CD8-positive, alpha-beta memory T cell (primary cell): ENCODE measurements at regions not wholly inside any gene's neighbourhood (a gene's known extent, or its start where the extent isn't known, plus 50 kb on each side); places are given as distances from the start of the nearest gene placed in this dataset.
"Not testable (repeated sequence)": the region's sequence is repeated elsewhere in the genome, so short reads cannot be mapped to it uniquely, and the experiment has no call there.

Source experiments
- CTCF ChIA-PET: fragments of 350-600 bp; sonication (Branson Sonifier 250); formaldehyde crosslinking; loops from one replicate; lab custom pipeline; 2021; ENCODE audit warnings: antibody characterized with exemption; lab: Charles Lee
- POLR2A ChIA-PET: fragments of 350-600 bp; sonication (Branson Sonifier 250); formaldehyde crosslinking; loops from one replicate; lab custom pipeline; 2021; ENCODE audit warnings: antibody characterized with exemption; lab: Charles Lee
- DNase-seq, 5 donors: peaks; one replicate each; pipeline versions ENCODE4 v3.0.0 to v3.0.0-alpha.2; 2020 to 2022; ENCODE audit warnings: mixed read lengths in 1 of 5
- H3K27ac ChIP-seq: one replicate; pipeline ENCODE4 v1.7.0; 2013; ENCODE audit warnings: low read depth, mild to moderate bottlenecking, low read length, moderate library complexity
- H3K27me3 ChIP-seq: 2 replicates; pipeline ENCODE4 v1.7.0; 2013; ENCODE audit warnings: low read length, mild to moderate bottlenecking; ENCODE audit not compliant: insufficient read depth, poor library complexity, severe bottlenecking
- H3K36me3 ChIP-seq: 2 replicates; pipeline ENCODE4 v1.7.0; 2013; ENCODE audit warnings: mild to moderate bottlenecking, low read length, moderate library complexity; ENCODE audit not compliant: insufficient read depth
- H3K4me1 ChIP-seq: 2 replicates; pipeline ENCODE4 v1.7.0; 2013; ENCODE audit warnings: mild to moderate bottlenecking, low read length, moderate library complexity; ENCODE audit not compliant: insufficient read depth
- H3K4me3 ChIP-seq: 2 replicates; pipeline ENCODE4 v1.7.0; 2013; ENCODE audit warnings: mild to moderate bottlenecking, low read length
- H3K9me3 ChIP-seq: 2 replicates; pipeline ENCODE4 v1.7.0; 2013; ENCODE audit warnings: mild to moderate bottlenecking, low read length
- H3K27ac Mint-ChIP-seq, 8 donors: one replicate each; pipeline ENCODE4 v1.8.0; 2020 to 2021; ENCODE audit warnings: mixed read lengths in 8 of 8, mild to moderate bottlenecking in 6 of 8, inconsistent platforms in 3 of 8, moderate library complexity in 3 of 8
- H3K27me3 Mint-ChIP-seq, 2 donors: one replicate each; pipeline ENCODE4 v1.8.0; 2020 to 2021; ENCODE audit warnings: mixed read lengths in 2 of 2, mild to moderate bottlenecking in 1 of 2, moderate library complexity in 1 of 2
- H3K36me3 Mint-ChIP-seq, 3 donors: one replicate each; pipeline ENCODE4 v1.8.0; 2020 to 2021; ENCODE audit warnings: mixed read lengths in 3 of 3, inconsistent platforms in 1 of 3, mild to moderate bottlenecking in 1 of 3
- H3K4me1 Mint-ChIP-seq, 3 donors: one replicate each; pipeline ENCODE4 v1.8.0; 2020 to 2021; ENCODE audit warnings: mixed read lengths in 3 of 3, inconsistent platforms in 1 of 3, mild to moderate bottlenecking in 1 of 3
- H3K4me3 Mint-ChIP-seq, 7 donors: one replicate each; pipeline ENCODE4 v1.8.0; 2020 to 2021; ENCODE audit warnings: mixed read lengths in 7 of 7, mild to moderate bottlenecking in 6 of 7, moderate library complexity in 4 of 7, inconsistent platforms in 2 of 7
- H3K9me3 Mint-ChIP-seq, 5 donors: one replicate each; pipeline ENCODE4 v1.8.0; 2020 to 2022; ENCODE audit warnings: mixed read lengths in 5 of 5, mild to moderate bottlenecking in 3 of 5, moderate library complexity in 2 of 5, inconsistent platforms in 1 of 5

- Mint-ChIP-seq H3K27ac (no peak overlapping the region), H3K36me3 (no peaks in the 10 kb centered on the region), H3K4me3 (no peak overlapping the region), H3K27me3 (peaks cover 0 to 4% of the 10 kb centered on the region in 2 donors), H3K9me3 (peaks cover 0 to 6% (median 0%) of the 10 kb centered on the region in 5 donors), H3K4me1 (no peaks in the 10 kb centered on the region)
- ChIA-PET CTCF (no interaction called here), POLR2A (no interaction called here)
- no peak for DNase-seq
- H3K9me3 ChIP-seq, result no peaks in the 10 kb centered on the region
- H3K4me1 ChIP-seq, result no peaks in the 10 kb centered on the region
- no peak overlapping the region for H3K27ac ChIP-seq
- no peaks in the 10 kb centered on the region for H3K36me3 ChIP-seq
- H3K27me3 ChIP-seq, result no peaks in the 10 kb centered on the region
- H3K4me3 ChIP-seq, result no peak overlapping the region
Measured at GRCh38 chr4:158446106-158446505, 75.6 kb upstream of the RXFP1 start.

GRCh38 chr4:158450741-158451140 lies 70.9 kb upstream of the RXFP1 start:
- Histone ChIP-seq H3K27ac (no peak overlapping the region), H3K9me3 (no peaks in the 10 kb centered on the region), H3K4me1 (no peaks in the 10 kb centered on the region), H3K27me3 (no peaks in the 10 kb centered on the region), H3K4me3 (no peak overlapping the region), H3K36me3 (no peaks in the 10 kb centered on the region)
- Mint-ChIP-seq H3K9me3 (peaks cover 0 to 6% (median 4%) of the 10 kb centered on the region in 5 donors), H3K4me3 (no peak overlapping the region), H3K27ac (no peak overlapping the region), H3K36me3 (no peaks in the 10 kb centered on the region), H3K27me3 (peaks cover 0 to 1% of the 10 kb centered on the region in 2 donors), H3K4me1 (no peaks in the 10 kb centered on the region)
- DNase-seq, result no peak
- POLR2A ChIA-PET, result no interaction called here
- CTCF ChIA-PET, result no interaction called here

- H3K4me1 ChIP-seq, H3K9me3 Mint-ChIP-seq, H3K4me1 Mint-ChIP-seq, POLR2A ChIA-PET, H3K27me3 Mint-ChIP-seq, H3K9me3 ChIP-seq, H3K27ac ChIP-seq, DNase-seq, H3K27me3 ChIP-seq, CTCF ChIA-PET, H3K36me3 ChIP-seq, H3K27ac Mint-ChIP-seq, H3K4me3 ChIP-seq, H3K36me3 Mint-ChIP-seq, H3K4me3 Mint-ChIP-seq: not testable (repeated sequence)
Measured at GRCh38 chr4:158452116-158452515, 69.6 kb upstream of the RXFP1 start.

- Mint-ChIP-seq H3K4me1 (no peaks in the 10 kb centered on the region), H3K27ac (no peak overlapping the region), H3K36me3 (no peaks in the 10 kb centered on the region), H3K4me3 (no peak overlapping the region), H3K27me3 (peaks cover 0 to 4% of the 10 kb centered on the region in 2 donors), H3K9me3 (peaks cover 0 to 6% (median 2%) of the 10 kb centered on the region in 5 donors)
- Histone ChIP-seq H3K27ac (no peak overlapping the region), H3K4me1 (no peaks in the 10 kb centered on the region), H3K9me3 (no peaks in the 10 kb centered on the region), H3K36me3 (no peaks in the 10 kb centered on the region), H3K4me3 (no peak overlapping the region), H3K27me3 (no peaks in the 10 kb centered on the region)
- no peak for DNase-seq
- POLR2A ChIA-PET, result no interaction called here
- CTCF ChIA-PET, result no interaction called here
Measured at GRCh38 chr4:158458271-158458895, 63.3 kb upstream of the RXFP1 start.

- ChIA-PET POLR2A (no interaction called here), CTCF (no interaction called here)
- H3K36me3 Mint-ChIP-seq, result no peaks in the 10 kb centered on the region
- H3K4me3 Mint-ChIP-seq, result no peak overlapping the region
- Histone ChIP-seq H3K36me3 (no peaks in the 10 kb centered on the region), H3K27ac (no peak overlapping the region), H3K27me3 (no peaks in the 10 kb centered on the region), H3K9me3 (no peaks in the 10 kb centered on the region), H3K4me1 (no peaks in the 10 kb centered on the region), H3K4me3 (no peak overlapping the region)
- H3K4me1 Mint-ChIP-seq, result no peaks in the 10 kb centered on the region
- no peak overlapping the region for H3K27ac Mint-ChIP-seq
- H3K9me3 Mint-ChIP-seq, result peaks cover 0 to 6% (median 2%) of the 10 kb centered on the region in 5 donors
- DNase-seq, result no peak
- H3K27me3 Mint-ChIP-seq, result peaks cover 0 to 4% of the 10 kb centered on the region in 2 donors
Measured at GRCh38 chr4:158459085-158459820, 62.4 kb upstream of the RXFP1 start.

- H3K27ac ChIP-seq, result no peak overlapping the region
- H3K4me1 ChIP-seq, result no peaks in the 10 kb centered on the region
- H3K27me3 ChIP-seq, result no peaks in the 10 kb centered on the region
- no peak overlapping the region for H3K4me3 ChIP-seq
- H3K36me3 Mint-ChIP-seq, result no peaks in the 10 kb centered on the region
- peaks cover 0 to 4% of the 10 kb centered on the region in 2 donors for H3K27me3 Mint-ChIP-seq
- H3K27ac Mint-ChIP-seq, result no peak overlapping the region
- ChIA-PET POLR2A (no interaction called here), CTCF (no interaction called here)
- no peak overlapping the region for H3K4me3 Mint-ChIP-seq
- peaks cover 0 to 6% (median 1%) of the 10 kb centered on the region in 5 donors for H3K9me3 Mint-ChIP-seq
- H3K36me3 ChIP-seq, result no peaks in the 10 kb centered on the region
- no peaks in the 10 kb centered on the region for H3K9me3 ChIP-seq
- no peak for DNase-seq
- H3K4me1 Mint-ChIP-seq, result no peaks in the 10 kb centered on the region
Measured at GRCh38 chr4:158461336-158461735, 60.3 kb upstream of the RXFP1 start.

GRCh38 chr4:158462611-158463010 lies 59.1 kb upstream of the RXFP1 start:
- no peak overlapping the region for H3K27ac ChIP-seq
- no peaks in the 10 kb centered on the region for H3K27me3 ChIP-seq
- no peaks in the 10 kb centered on the region for H3K36me3 ChIP-seq
- Mint-ChIP-seq H3K4me1 (no peaks in the 10 kb centered on the region), H3K9me3 (peaks cover 0 to 6% (median 1%) of the 10 kb centered on the region in 5 donors), H3K27me3 (peaks cover 0 to 4% of the 10 kb centered on the region in 2 donors), H3K27ac (no peak overlapping the region), H3K36me3 (no peaks in the 10 kb centered on the region), H3K4me3 (no peak overlapping the region)
- POLR2A ChIA-PET, result no interaction called here
- H3K9me3 ChIP-seq, result no peaks in the 10 kb centered on the region
- H3K4me1 ChIP-seq, result no peaks in the 10 kb centered on the region
- CTCF ChIA-PET, result no interaction called here
- H3K4me3 ChIP-seq, result no peak overlapping the region
- no peak for DNase-seq
